Hepatic stellate cell (primary cell): ENCODE measurements at regions not wholly inside any gene's neighbourhood (a gene's known extent, or its start where the extent isn't known, plus 50 kb on each side); places are given as distances from the start of the nearest gene placed in this dataset.

Experiments
- DNase-seq: peaks from one replicate; pipeline ENCODE4 v3.0.0; 2011; ENCODE audit warnings: low spot score

- no peak for DNase-seq
These were observed 156.3 kb downstream of the SLC16A9 start for GRCh38 chr10:59553162-59553900.

GRCh38 chr10:59550061-59550460, 159.6 kb downstream of the SLC16A9 start:
- DNase-seq: no peak

DNA sequence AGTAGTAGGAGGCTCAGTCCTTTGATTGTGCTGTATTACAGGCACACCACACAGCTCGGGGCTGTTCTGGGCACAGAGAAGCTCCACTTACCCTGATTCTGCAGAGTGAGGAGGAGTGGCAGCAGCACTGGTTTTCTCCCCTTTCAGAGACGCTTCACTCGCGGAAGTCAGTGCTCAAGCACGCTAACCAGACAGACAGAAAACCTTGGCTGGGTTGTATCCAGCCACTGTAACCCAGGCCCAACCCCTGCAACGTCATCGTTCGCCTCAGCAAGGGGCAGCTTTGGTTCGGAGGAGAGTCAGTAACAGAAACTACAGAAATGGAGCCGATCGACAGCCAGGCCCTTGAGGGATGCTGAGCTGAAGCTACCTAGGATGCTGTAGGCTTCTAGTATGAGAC, 171.0 kb downstream of the SLC16A9 start:
- no peak for DNase-seq

GRCh38 chr10:59537501-59537900, 172.1 kb downstream of the SLC16A9 start:
- no peak for DNase-seq

DNA sequence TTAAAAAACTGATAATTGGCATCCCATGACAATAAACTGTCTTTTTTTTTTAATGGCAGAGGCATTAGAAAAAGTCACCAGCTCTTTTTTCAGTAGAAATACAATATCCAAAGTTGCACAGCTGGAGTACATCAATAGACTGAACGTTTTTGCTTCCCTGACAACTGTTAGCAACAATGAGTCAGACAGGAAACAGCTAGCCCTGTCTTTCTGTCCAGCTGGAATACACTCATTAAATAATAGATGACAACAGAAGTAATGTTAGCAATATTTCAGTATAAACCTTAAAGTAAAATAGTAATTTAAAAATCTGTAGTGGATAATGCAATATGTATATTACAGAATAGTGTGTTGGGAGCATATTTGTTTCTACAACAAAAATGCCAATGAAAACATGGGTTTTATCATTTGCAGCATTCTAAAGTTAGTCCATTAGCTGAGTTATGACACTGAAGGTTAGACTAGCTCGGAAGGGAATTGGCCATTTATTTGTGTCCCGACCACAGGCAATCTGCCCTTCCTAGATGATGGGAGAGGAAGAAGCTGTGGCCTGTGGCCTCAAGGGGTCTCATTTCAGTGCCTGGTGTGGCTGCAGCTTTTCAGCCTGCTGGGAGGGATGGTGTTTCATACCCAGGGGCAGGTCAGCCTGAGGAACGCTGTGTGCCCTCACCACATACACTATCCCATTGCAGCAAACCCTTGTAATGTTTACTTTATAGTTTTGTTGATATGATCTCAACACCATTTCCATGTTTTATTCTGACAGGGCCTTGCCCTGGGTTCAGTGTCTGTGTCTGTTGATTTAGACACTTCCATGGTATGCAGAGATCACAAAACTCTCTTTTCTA, 173.3 kb downstream of the SLC16A9 start:
- DNase-seq: peak; percentile 58

GRCh38 chr10:59524348-59524747, 162.0 kb upstream of the FAM13C start:
- no peak for DNase-seq

- no peak for DNase-seq
These were observed 161.5 kb upstream of the FAM13C start for GRCh38 chr10:59523851-59524250.

- no peak for DNase-seq
These were observed 155.6 kb upstream of the FAM13C start for GRCh38 chr10:59517996-59518395.

DNA sequence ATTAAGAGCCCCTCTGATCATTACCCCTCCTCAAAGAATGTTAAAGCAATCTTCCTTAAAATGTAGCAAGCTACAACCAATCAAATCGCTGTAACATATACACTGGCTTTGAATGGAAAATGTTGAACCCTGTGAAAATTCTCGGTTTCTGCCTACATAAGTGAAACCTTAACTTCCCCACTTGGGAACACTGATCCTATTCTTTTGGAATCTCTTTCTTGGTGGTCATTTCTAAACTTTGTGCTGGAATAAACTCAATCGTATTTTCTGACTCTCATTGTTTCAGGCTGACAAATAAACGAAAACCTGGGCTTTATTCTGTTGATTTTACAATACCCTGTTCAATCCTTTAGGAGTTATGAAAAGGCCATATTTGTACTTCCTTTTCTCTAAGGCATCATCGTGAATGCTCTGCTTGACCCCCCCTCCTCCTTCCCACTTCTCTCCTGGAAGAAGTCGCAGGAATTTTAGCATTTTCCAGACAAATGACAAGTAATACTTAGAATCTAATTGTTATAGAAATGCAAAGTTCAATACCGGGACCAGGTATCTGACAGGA, 155.1 kb upstream of the FAM13C start:
- no peak for DNase-seq

- DNase-seq: no peak
These were observed 151.2 kb upstream of the FAM13C start for GRCh38 chr10:59513558-59513957.

DNA sequence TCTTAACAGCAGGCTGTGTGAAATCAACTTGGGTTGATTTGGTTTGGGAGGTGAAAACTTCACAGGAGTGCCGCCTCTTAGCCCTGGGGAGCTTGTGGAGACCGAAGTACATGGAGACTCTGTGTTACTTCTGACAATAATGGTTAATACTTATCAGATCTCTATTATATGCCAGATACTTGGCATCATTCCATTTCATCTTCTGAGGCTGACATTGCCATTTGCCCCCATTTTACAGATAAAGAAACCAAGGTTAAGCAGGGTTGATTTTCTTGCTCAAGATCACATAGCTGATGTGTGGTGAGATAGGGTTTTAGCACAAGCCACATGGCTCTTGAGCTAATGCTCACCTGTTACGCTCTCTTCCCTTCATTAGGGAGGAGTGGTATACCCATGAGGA, 150.6 kb upstream of the FAM13C start:
- DNase-seq: no peak

DNA sequence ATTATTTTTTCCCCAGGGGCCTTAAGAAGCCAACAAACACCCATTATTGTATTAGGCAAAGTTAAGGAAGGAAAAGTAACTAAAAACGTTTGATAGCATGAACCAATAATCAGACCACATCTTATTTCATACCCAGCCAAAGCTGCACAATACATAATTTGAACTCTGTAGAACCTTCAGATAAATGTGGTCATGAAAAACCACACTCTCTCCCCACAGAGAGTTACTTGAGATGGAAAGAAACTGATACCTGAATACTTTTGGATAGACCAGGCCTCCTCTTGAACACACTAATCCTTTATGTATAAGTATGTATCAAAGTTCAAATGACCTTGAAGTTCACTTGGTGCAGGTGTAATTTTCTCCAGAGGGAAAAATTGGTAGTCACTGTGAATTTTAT, 146.6 kb upstream of the FAM13C start:
- no peak for DNase-seq

DNA sequence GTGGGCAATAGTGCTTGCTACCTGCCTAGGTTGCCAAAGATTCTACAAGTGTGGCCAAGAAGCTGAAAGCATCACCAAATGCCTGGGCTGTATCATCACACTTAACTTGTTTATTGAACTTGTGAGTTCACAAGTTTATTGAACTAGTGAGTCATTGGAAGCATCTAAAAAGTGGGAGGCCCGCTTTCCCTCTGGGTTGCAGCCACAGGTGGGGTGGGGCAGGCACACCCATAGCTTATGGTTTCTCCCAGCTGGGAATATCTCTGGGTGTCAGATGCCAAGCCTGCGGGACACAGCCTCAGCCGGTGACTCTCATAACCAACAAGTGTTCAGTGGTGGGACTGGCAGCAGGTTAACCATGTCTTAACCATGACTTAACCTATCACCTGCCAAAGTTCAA, 145.9 kb upstream of the FAM13C start:
- DNase-seq: no peak

- no peak for DNase-seq
These were observed 143.6 kb upstream of the FAM13C start for GRCh38 chr10:59505926-59506325.

DNA sequence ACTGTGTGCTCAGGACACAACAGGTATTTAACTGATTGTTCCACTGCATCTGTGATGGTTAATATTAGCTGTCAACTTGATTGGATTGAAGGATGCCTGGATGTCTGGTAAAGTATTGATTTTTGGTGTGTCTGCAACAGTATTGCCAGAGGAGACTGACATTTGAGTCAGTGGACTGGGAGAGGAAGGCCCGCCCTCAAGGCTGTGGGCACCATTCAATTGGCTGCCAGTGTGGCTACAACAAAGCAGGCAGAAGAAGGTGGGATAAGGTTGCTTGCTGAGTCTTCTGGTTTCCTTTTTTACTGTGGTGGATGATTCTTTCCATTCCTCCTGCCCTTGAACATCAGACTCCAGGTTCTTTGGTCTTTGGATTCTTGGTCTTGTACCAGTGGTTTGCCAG, 137.1 kb upstream of the FAM13C start:
- no peak for DNase-seq

DNA sequence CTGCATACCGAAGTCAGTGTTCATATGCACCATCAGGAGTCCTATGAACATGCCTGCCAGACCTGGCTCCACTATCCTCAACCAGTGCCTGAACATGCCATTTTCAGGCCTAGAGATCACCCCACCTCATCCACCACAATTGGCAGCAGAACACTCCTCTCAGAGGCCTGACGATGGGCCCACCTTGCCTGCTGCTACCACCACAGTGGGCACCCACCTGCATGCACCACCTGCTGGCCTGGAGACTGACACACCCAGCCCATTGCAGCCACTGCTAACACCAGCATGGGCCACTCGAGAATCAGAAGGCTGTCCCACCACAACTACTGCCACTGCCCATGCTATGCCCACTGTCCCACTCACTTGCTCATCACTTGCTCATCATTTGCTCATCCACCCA, 130.7 kb upstream of the FAM13C start:
- DNase-seq: no peak

GRCh38 chr10:59479426-59479825, 117.1 kb upstream of the FAM13C start:
- no peak for DNase-seq

- DNase-seq: no peak
These were observed 108.2 kb upstream of the FAM13C start for GRCh38 chr10:59470570-59470969.

- peak; percentile 27 for DNase-seq
These were observed 102.7 kb upstream of the FAM13C start for GRCh38 chr10:59465088-59465487.

GRCh38 chr10:59464483-59464882, 102.1 kb upstream of the FAM13C start:
- DNase-seq: no peak

DNA sequence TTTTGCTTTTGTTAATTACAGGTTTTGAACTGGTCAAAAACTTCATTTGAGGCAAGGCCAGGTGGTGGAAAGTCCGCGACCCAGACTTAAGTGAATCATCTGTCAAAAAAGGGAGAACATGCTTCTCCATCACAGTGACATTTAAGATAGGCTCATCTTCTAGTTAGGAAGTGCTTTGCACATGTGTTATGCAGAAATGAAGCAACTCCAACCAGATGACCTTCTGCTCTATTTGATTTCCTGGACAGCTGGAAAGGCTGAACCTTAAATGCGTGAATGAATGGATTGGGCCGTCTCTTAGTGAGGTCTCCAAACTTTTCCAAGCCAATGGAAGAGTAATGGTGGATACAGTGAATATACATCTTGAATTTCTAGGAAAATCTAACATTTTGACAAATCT, 101.6 kb upstream of the FAM13C start:
- no peak for DNase-seq

- no peak for DNase-seq
These were observed 98.3 kb upstream of the FAM13C start for GRCh38 chr10:59460601-59461000.

GRCh38 chr10:59456199-59456598, 93.8 kb upstream of the FAM13C start:
- DNase-seq: no peak
